Activated CD8-positive, alpha-beta T cell treated with anti-CD3 and anti-CD28 coated beads, Interleukin-2, amount 10 ng/mL, durations not matched to agents 7 days and 5 days (primary cell): ENCODE measurements at regions not wholly inside any gene's neighbourhood (a gene's known extent, or its start where the extent isn't known, plus 50 kb on each side); places are given as distances from the start of the nearest gene placed in this dataset.
"Not testable (repeated sequence)": the region's sequence is repeated elsewhere in the genome, so short reads cannot be mapped to it uniquely, and the experiment has no call there.

Source experiments
- ATAC-seq: fragments of 150-1000 bp; cut with Tn5 transposase; one replicate; pipeline ENCODE4 v1.10.0; 2021; ENCODE audit warnings: moderate library complexity
- CTCF ChIA-PET: fragments of 350-600 bp; sonication (Branson Sonifier 250); formaldehyde crosslinking; loops from one replicate; lab custom pipeline; 2021; ENCODE audit warnings: antibody characterized with exemption; lab: Charles Lee
- POLR2A ChIA-PET: fragments of 350-600 bp; sonication (Branson Sonifier 250); formaldehyde crosslinking; loops from one replicate; lab custom pipeline; 2021; ENCODE audit warnings: antibody characterized with exemption; lab: Charles Lee
- DNase-seq: peaks from one replicate; pipeline ENCODE4 v3.0.0-alpha.2; 2020
- H3K27ac Mint-ChIP-seq: one replicate; pipeline ENCODE4 v1.8.0; 2021; ENCODE audit warnings: mild to moderate bottlenecking, mixed read lengths
- H3K27me3 Mint-ChIP-seq: one replicate; pipeline ENCODE4 v1.8.0; 2021; ENCODE audit warnings: low read depth, mixed read lengths
- H3K36me3 Mint-ChIP-seq: one replicate; pipeline ENCODE4 v1.8.0; 2021; ENCODE audit warnings: low read depth, mixed read lengths
- H3K4me1 Mint-ChIP-seq: one replicate; pipeline ENCODE4 v1.8.0; 2021; ENCODE audit warnings: low read depth, mixed read lengths
- H3K4me3 Mint-ChIP-seq: one replicate; pipeline ENCODE4 v1.8.0; 2021; ENCODE audit warnings: mild to moderate bottlenecking, mixed read lengths
- H3K9me3 Mint-ChIP-seq: one replicate; pipeline ENCODE4 v1.8.0; 2022; ENCODE audit warnings: mixed read lengths; ENCODE audit not compliant: insufficient read depth

GRCh38 chr7:142587578-142588191 lies 161.6 kb upstream of the PRSS1 start:
- no peaks in the 10 kb centered on the region for H3K9me3 Mint-ChIP-seq
- H3K27ac Mint-ChIP-seq = no peak overlapping the region
- peak overlapping the region; percentile 17 for H3K4me3 Mint-ChIP-seq
- H3K36me3 Mint-ChIP-seq = no peaks in the 10 kb centered on the region
- DNase-seq = peak; percentile 43
- ChIA-PET POLR2A (interaction anchor here (0.9 to 1.4 kb wide), 6 partner anchors 29 to 223 kb away, joined by 3 to 5 read pairs (median 4); no protein-coding TSS in a partner anchor), CTCF (interaction anchor here (0.6 to 2.4 kb wide), 33 partner anchors 9 to 628 kb away, joined by 3 to 36 read pairs (median 5); no protein-coding TSS in a partner anchor)
- H3K4me1 Mint-ChIP-seq = no peaks in the 10 kb centered on the region
- no peaks in the 10 kb centered on the region for H3K27me3 Mint-ChIP-seq
- ATAC-seq = peak; percentile 89

GRCh38 chr7:142586611-142587010 lies 162.7 kb upstream of the PRSS1 start:
- ATAC-seq = no peak
- ChIA-PET CTCF (interaction anchor here (0.8 to 2.3 kb wide), 11 partner anchors 8 to 416 kb away, joined by 3 to 36 read pairs (median 7); no protein-coding TSS in a partner anchor), POLR2A (no interaction called here)
- H3K9me3 Mint-ChIP-seq = no peaks in the 10 kb centered on the region
- H3K4me1 Mint-ChIP-seq = peaks cover 5% of the 10 kb centered on the region
- no peak overlapping the region for H3K4me3 Mint-ChIP-seq
- no peak overlapping the region for H3K27ac Mint-ChIP-seq
- H3K27me3 Mint-ChIP-seq = no peaks in the 10 kb centered on the region
- DNase-seq = no peak
- peaks cover 3% of the 10 kb centered on the region for H3K36me3 Mint-ChIP-seq

- no peak overlapping the region for H3K27ac Mint-ChIP-seq
- ATAC-seq (no peak), DNase-seq (no peak)
- no peaks in the 10 kb centered on the region for H3K9me3 Mint-ChIP-seq
- H3K4me3 Mint-ChIP-seq = no peak overlapping the region
- ChIA-PET CTCF (interaction anchor here (0.7 to 2.0 kb wide), 15 partner anchors 12 to 107 kb away, joined by 3 to 31 read pairs (median 4); no protein-coding TSS in a partner anchor), POLR2A (no interaction called here)
- H3K36me3 Mint-ChIP-seq = peaks cover 3% of the 10 kb centered on the region
- no peaks in the 10 kb centered on the region for H3K27me3 Mint-ChIP-seq
- peaks cover 17% of the 10 kb centered on the region for H3K4me1 Mint-ChIP-seq
These were observed 163.8 kb upstream of the PRSS1 start for GRCh38 chr7:142585425-142585824.

- Mint-ChIP-seq H3K27ac (no peak overlapping the region), H3K4me1 (peaks cover 23% of the 10 kb centered on the region), H3K4me3 (no peak overlapping the region), H3K27me3 (no peaks in the 10 kb centered on the region), H3K9me3 (no peaks in the 10 kb centered on the region), H3K36me3 (peaks cover 3% of the 10 kb centered on the region)
- ATAC-seq (no peak), DNase-seq (no peak)
- ChIA-PET POLR2A (no interaction called here), CTCF (interaction anchor here (0.7 to 2.0 kb wide), 15 partner anchors 12 to 107 kb away, joined by 3 to 31 read pairs (median 4); no protein-coding TSS in a partner anchor)
These were observed 164.5 kb upstream of the PRSS1 start for GRCh38 chr7:142584765-142585164.

- DNase-seq (no peak), ATAC-seq (peak; percentile 9)
- H3K4me3 Mint-ChIP-seq = no peak overlapping the region
- CTCF ChIA-PET = interaction anchor here (0.9 to 1.8 kb wide), 3 partner anchors 25 to 49 kb away, joined by 5 to 13 read pairs (median 11); no protein-coding TSS in a partner anchor
- H3K27ac Mint-ChIP-seq = peak overlapping the region; percentile 9
- POLR2A ChIA-PET = interaction anchor here (1.2 kb wide), 1 partner anchor 224 kb away, joined by 3 read pairs; no protein-coding TSS in a partner anchor
- no peaks in the 10 kb centered on the region for H3K27me3 Mint-ChIP-seq
- H3K9me3 Mint-ChIP-seq = no peaks in the 10 kb centered on the region
- peaks cover 3% of the 10 kb centered on the region for H3K36me3 Mint-ChIP-seq
- peaks cover 28% of the 10 kb centered on the region for H3K4me1 Mint-ChIP-seq
These were observed 165.8 kb upstream of the PRSS1 start for GRCh38 chr7:142583446-142583845.

- H3K4me1 Mint-ChIP-seq = peaks cover 28% of the 10 kb centered on the region
- H3K4me3 Mint-ChIP-seq = no peak overlapping the region
- H3K27ac Mint-ChIP-seq = no peak overlapping the region
- POLR2A ChIA-PET = no interaction called here
- H3K27me3 Mint-ChIP-seq = no peaks in the 10 kb centered on the region
- ATAC-seq (no peak), DNase-seq (no peak)
- H3K36me3 Mint-ChIP-seq = peaks cover 3% of the 10 kb centered on the region
- H3K9me3 Mint-ChIP-seq = no peaks in the 10 kb centered on the region
- CTCF ChIA-PET = interaction anchor here (1.8 kb wide), 2 partner anchors 24 to 48 kb away, joined by 11 to 13 read pairs; no protein-coding TSS in a partner anchor
These were observed 166.9 kb upstream of the PRSS1 start for GRCh38 chr7:142582351-142582750.

GRCh38 chr7:142581341-142581740 lies 167.9 kb upstream of the PRSS1 start:
- Mint-ChIP-seq H3K4me3 (peak overlapping the region; percentile 58), H3K36me3 (peaks cover 3% of the 10 kb centered on the region), H3K4me1 (peaks cover 28% of the 10 kb centered on the region), H3K9me3 (no peaks in the 10 kb centered on the region), H3K27ac (peak overlapping the region; percentile 75), H3K27me3 (no peaks in the 10 kb centered on the region)
- ATAC-seq = peak; percentile 88
- CTCF ChIA-PET = interaction anchor here (1.0 to 1.9 kb wide), 8 partner anchors 10 to 197 kb away, joined by 3 to 14 read pairs (median 4); no protein-coding TSS in a partner anchor
- POLR2A ChIA-PET = no interaction called here
- DNase-seq = peak; percentile 57

- Mint-ChIP-seq H3K9me3 (no peaks in the 10 kb centered on the region), H3K27ac (peak overlapping the region; percentile 56), H3K36me3 (peaks cover 3% of the 10 kb centered on the region), H3K4me1 (peaks cover 28% of the 10 kb centered on the region), H3K27me3 (no peaks in the 10 kb centered on the region), H3K4me3 (peak overlapping the region; percentile 22)
- DNase-seq (no peak), ATAC-seq (no peak)
- CTCF ChIA-PET = interaction anchor here (1.9 kb wide), 1 partner anchor 9 kb away, joined by 7 read pairs; no protein-coding TSS in a partner anchor
- POLR2A ChIA-PET = interaction anchor here (0.6 to 1.0 kb wide), 2 partner anchors 45 to 700 kb away, joined by 3 read pairs; no protein-coding TSS in a partner anchor
These were observed 169.3 kb upstream of the PRSS1 start for GRCh38 chr7:142579946-142580345.

- H3K9me3 Mint-ChIP-seq, H3K27ac Mint-ChIP-seq, H3K4me3 Mint-ChIP-seq, DNase-seq, POLR2A ChIA-PET, ATAC-seq, H3K36me3 Mint-ChIP-seq, H3K27me3 Mint-ChIP-seq, CTCF ChIA-PET: not testable (repeated sequence)
- peaks cover 11% of the 10 kb centered on the region for H3K4me1 Mint-ChIP-seq
These were observed 173.9 kb upstream of the PRSS1 start for GRCh38 chr7:142575351-142575750.

GRCh38 chr7:142571581-142571980 lies 177.7 kb upstream of the PRSS1 start:
- peaks cover 10% of the 10 kb centered on the region for H3K4me1 Mint-ChIP-seq
- H3K4me3 Mint-ChIP-seq = no peak overlapping the region
- DNase-seq = no peak
- H3K36me3 Mint-ChIP-seq = no peaks in the 10 kb centered on the region
- POLR2A ChIA-PET = no interaction called here
- CTCF ChIA-PET = interaction anchor here (0.9 to 3.0 kb wide), 5 partner anchors 9 to 36 kb away, joined by 3 to 8 read pairs (median 7); no protein-coding TSS in a partner anchor
- H3K9me3 Mint-ChIP-seq = no peaks in the 10 kb centered on the region
- H3K27me3 Mint-ChIP-seq = peaks cover 3% of the 10 kb centered on the region
- no peak for ATAC-seq
- no peak overlapping the region for H3K27ac Mint-ChIP-seq

- DNase-seq (no peak), ATAC-seq (no peak)
- Mint-ChIP-seq H3K4me3 (no peak overlapping the region), H3K27ac (no peak overlapping the region), H3K4me1 (peaks cover 10% of the 10 kb centered on the region), H3K27me3 (peaks cover 5% of the 10 kb centered on the region), H3K36me3 (no peaks in the 10 kb centered on the region), H3K9me3 (no peaks in the 10 kb centered on the region)
- ChIA-PET CTCF (interaction anchor here (1.9 to 3.0 kb wide), 3 partner anchors 11 to 34 kb away, joined by 7 to 10 read pairs (median 8); no protein-coding TSS in a partner anchor), POLR2A (no interaction called here)
These were observed 179.4 kb upstream of the PRSS1 start for GRCh38 chr7:142569851-142570250.
